22Rv1 (cell line): ENCODE measurements at regions not wholly inside any gene's neighbourhood (a gene's known extent, or its start where the extent isn't known, plus 50 kb on each side); places are given as distances from the start of the nearest gene placed in this dataset.

Experiments
- CTCF ChIP-seq: fragments of 450-650 bp; IDR thresholded peaks from 2 replicates; pipeline ENCODE4 v1.5.1; 2017; ENCODE audit warnings: mild to moderate bottlenecking
- ZFX ChIP-seq: fragments of 450-650 bp; IDR thresholded peaks from 2 replicates; pipeline ENCODE4 v1.6.1; 2017; ENCODE audit warnings: antibody characterized with exemption, borderline replicate concordance

GRCh38 chr5:35438288-35438687, 179.4 kb upstream of the SPEF2 start:
- TF ChIP-seq CTCF (no peak), ZFX (no peak)
